GM21723 (cell line): ENCODE measurements at regions not wholly inside any gene's neighbourhood (a gene's known extent, or its start where the extent isn't known, plus 50 kb on each side); places are given as distances from the start of the nearest gene placed in this dataset.

Experiments
- ATAC-seq: cut with Tn5 transposase; IDR thresholded peaks from one replicate; pipeline ENCODE4 v1.9.1; 2021; ENCODE audit warnings: mild to moderate bottlenecking, moderate library complexity; ENCODE audit not compliant: unreplicated experiment

GRCh38 chr14:87343652-87344051 lies 649.3 kb downstream of the GALC start:
- ATAC-seq: no peak

- no peak for ATAC-seq
Observed at GRCh38 chr14:87334997-87335685, 657.8 kb downstream of the GALC start.

- ATAC-seq: no peak
Observed at GRCh38 chr14:87331991-87332390, 661.0 kb downstream of the GALC start.

- ATAC-seq: no peak
Observed at GRCh38 chr14:87325741-87326140, 667.2 kb downstream of the GALC start.

GRCh38 chr14:87323191-87323590 lies 669.8 kb downstream of the GALC start:
- no peak for ATAC-seq

- ATAC-seq: no peak
Observed at GRCh38 chr14:87321548-87321947, 671.4 kb downstream of the GALC start.

GRCh38 chr14:87312894-87313205 lies 680.1 kb downstream of the GALC start:
- no peak for ATAC-seq

- ATAC-seq: no peak
Observed at GRCh38 chr14:87312169-87312893, 680.7 kb downstream of the GALC start.

- ATAC-seq: no peak
Observed at GRCh38 chr14:87309557-87309956, 683.4 kb downstream of the GALC start.

- no peak for ATAC-seq
Observed at GRCh38 chr14:87306409-87307168, 686.4 kb downstream of the GALC start.

- ATAC-seq: no peak
Observed at GRCh38 chr14:87305345-87305744, 687.6 kb downstream of the GALC start.

GRCh38 chr14:87304404-87304803 lies 688.6 kb downstream of the GALC start:
- ATAC-seq: no peak

- ATAC-seq: no peak
Observed at GRCh38 chr14:87286826-87287225, 706.2 kb downstream of the GALC start.

- ATAC-seq: no peak
Observed at GRCh38 chr14:87286191-87286590, 706.8 kb downstream of the GALC start.

GRCh38 chr14:87285506-87285905 lies 707.5 kb downstream of the GALC start:
- no peak for ATAC-seq

GRCh38 chr14:87283547-87283946 lies 709.4 kb downstream of the GALC start:
- ATAC-seq: no peak

GRCh38 chr14:87282266-87282665 lies 710.7 kb downstream of the GALC start:
- ATAC-seq: no peak

GRCh38 chr14:87278415-87278814 lies 714.6 kb downstream of the GALC start:
- no peak for ATAC-seq

GRCh38 chr14:87271331-87271730 lies 721.7 kb downstream of the GALC start:
- no peak for ATAC-seq

GRCh38 chr14:87268997-87269396 lies 724.0 kb downstream of the GALC start:
- no peak for ATAC-seq

- no peak for ATAC-seq
Observed at GRCh38 chr14:87264796-87265195, 728.2 kb downstream of the GALC start.

GRCh38 chr14:87264272-87264785 lies 728.7 kb downstream of the GALC start:
- ATAC-seq: no peak
